Cardiac muscle cell (in vitro differentiated cells and primary cell): ENCODE measurements at regions not wholly inside any gene's neighbourhood (a gene's known extent, or its start where the extent isn't known, plus 50 kb on each side); places are given as distances from the start of the nearest gene placed in this dataset.

Experiments used
- DNase-seq, 2 donors: peaks; one replicate each; pipeline versions ENCODE4 v3.0.0 to v3.0.0-alpha.2; 2010 to 2017; ENCODE audit warnings: low read depth in 1 of 2, low spot score in 1 of 2
- H3K27ac ChIP-seq: fragments of 200-600 bp; sonication (generic); 2 replicates; pipeline ENCODE4 v1.5.1; 2016
- H3K27me3 ChIP-seq: fragments of 200-600 bp; sonication (generic); 2 replicates; pipeline ENCODE4 v1.6.0; 2016; ENCODE audit warnings: control low read depth
- H3K36me3 ChIP-seq: fragments of 200-600 bp; sonication (generic); 2 replicates; pipeline ENCODE4 v1.5.1; 2016; ENCODE audit warnings: control low read depth
- H3K4me1 ChIP-seq: fragments of 200-600 bp; sonication (generic); 2 replicates; pipeline ENCODE4 v1.8.1; 2017; ENCODE audit warnings: low read depth, mild to moderate bottlenecking, mixed run types
- H3K4me3 ChIP-seq: fragments of 200-600 bp; sonication (generic); 2 replicates; pipeline ENCODE4 v1.5.1; 2016; ENCODE audit warnings: mild to moderate bottlenecking
- H3K9me3 ChIP-seq: fragments of 200-600 bp; sonication (generic); 2 replicates; pipeline ENCODE4 v1.5.1; 2017; ENCODE audit warnings: low read depth, mild to moderate bottlenecking, control low read depth
- CTCF ChIP-seq: IDR thresholded peaks from 2 replicates; pipeline ENCODE4 v1.5.1; 2012; ENCODE audit warnings: low read depth, mild to moderate bottlenecking, low read length

- Histone ChIP-seq H3K27me3 (no peaks in the 10 kb centered on the region), H3K9me3 (no peaks in the 10 kb centered on the region), H3K27ac (no peak overlapping the region), H3K4me1 (no peaks in the 10 kb centered on the region), H3K4me3 (no peak overlapping the region), H3K36me3 (no peaks in the 10 kb centered on the region)
- no peak for TF ChIP-seq CTCF
- DNase-seq: no peak
Measured at GRCh38 chr2:21411741-21412140, 288.0 kb downstream of the TDRD15 start.

GRCh38 chr2:21412944-21413443 is 289.2 kb downstream of the TDRD15 start:
- Histone ChIP-seq H3K4me1 (no peaks in the 10 kb centered on the region), H3K36me3 (no peaks in the 10 kb centered on the region), H3K27ac (no peak overlapping the region), H3K27me3 (no peaks in the 10 kb centered on the region), H3K4me3 (no peak overlapping the region), H3K9me3 (no peaks in the 10 kb centered on the region)
- TF ChIP-seq CTCF: no peak
- no peak for DNase-seq

- no peak overlapping the region for H3K27ac ChIP-seq
- peak in 1 of 2 donors; percentile 23 for DNase-seq
- no peaks in the 10 kb centered on the region for H3K27me3 ChIP-seq
- H3K36me3 ChIP-seq: no peaks in the 10 kb centered on the region
- no peak overlapping the region for H3K4me3 ChIP-seq
- no peak for TF ChIP-seq CTCF
- no peaks in the 10 kb centered on the region for H3K4me1 ChIP-seq
- H3K9me3 ChIP-seq: no peaks in the 10 kb centered on the region
Measured at GRCh38 chr2:21415234-21415633, 291.5 kb downstream of the TDRD15 start.

GRCh38 chr2:21416226-21416625 is 292.5 kb downstream of the TDRD15 start:
- no peak overlapping the region for H3K4me3 ChIP-seq
- DNase-seq: no peak
- no peaks in the 10 kb centered on the region for H3K27me3 ChIP-seq
- no peaks in the 10 kb centered on the region for H3K4me1 ChIP-seq
- no peak for TF ChIP-seq CTCF
- H3K27ac ChIP-seq: no peak overlapping the region
- H3K9me3 ChIP-seq: no peaks in the 10 kb centered on the region
- no peaks in the 10 kb centered on the region for H3K36me3 ChIP-seq

GRCh38 chr2:21418456-21418855 is 294.7 kb downstream of the TDRD15 start:
- H3K27me3 ChIP-seq: no peaks in the 10 kb centered on the region
- no peak overlapping the region for H3K27ac ChIP-seq
- H3K4me3 ChIP-seq: no peak overlapping the region
- no peak for TF ChIP-seq CTCF
- no peaks in the 10 kb centered on the region for H3K4me1 ChIP-seq
- no peaks in the 10 kb centered on the region for H3K36me3 ChIP-seq
- no peaks in the 10 kb centered on the region for H3K9me3 ChIP-seq
- DNase-seq: no peak
